Activated CD8-positive, alpha-beta T cell treated with anti-CD3 and anti-CD28 coated beads, Interleukin-2, amount 10 ng/mL, durations not matched to agents 7 days and 5 days (primary cell): ENCODE measurements at regions not wholly inside any gene's neighbourhood (a gene's known extent, or its start where the extent isn't known, plus 50 kb on each side); places are given as distances from the start of the nearest gene placed in this dataset.

ENCODE experiments used
- ATAC-seq: fragments of 150-1000 bp; cut with Tn5 transposase; one replicate; pipeline ENCODE4 v1.10.0; 2021; ENCODE audit warnings: moderate library complexity
- CTCF ChIA-PET: fragments of 350-600 bp; sonication (Branson Sonifier 250); formaldehyde crosslinking; loops from one replicate; lab custom pipeline; 2021; ENCODE audit warnings: antibody characterized with exemption; lab: Charles Lee
- POLR2A ChIA-PET: fragments of 350-600 bp; sonication (Branson Sonifier 250); formaldehyde crosslinking; loops from one replicate; lab custom pipeline; 2021; ENCODE audit warnings: antibody characterized with exemption; lab: Charles Lee
- DNase-seq: peaks from one replicate; pipeline ENCODE4 v3.0.0-alpha.2; 2020
- H3K27ac Mint-ChIP-seq: one replicate; pipeline ENCODE4 v1.8.0; 2021; ENCODE audit warnings: mild to moderate bottlenecking, mixed read lengths
- H3K27me3 Mint-ChIP-seq: one replicate; pipeline ENCODE4 v1.8.0; 2021; ENCODE audit warnings: low read depth, mixed read lengths
- H3K36me3 Mint-ChIP-seq: one replicate; pipeline ENCODE4 v1.8.0; 2021; ENCODE audit warnings: low read depth, mixed read lengths
- H3K4me1 Mint-ChIP-seq: one replicate; pipeline ENCODE4 v1.8.0; 2021; ENCODE audit warnings: low read depth, mixed read lengths
- H3K4me3 Mint-ChIP-seq: one replicate; pipeline ENCODE4 v1.8.0; 2021; ENCODE audit warnings: mild to moderate bottlenecking, mixed read lengths
- H3K9me3 Mint-ChIP-seq: one replicate; pipeline ENCODE4 v1.8.0; 2022; ENCODE audit warnings: mixed read lengths; ENCODE audit not compliant: insufficient read depth

DNA sequence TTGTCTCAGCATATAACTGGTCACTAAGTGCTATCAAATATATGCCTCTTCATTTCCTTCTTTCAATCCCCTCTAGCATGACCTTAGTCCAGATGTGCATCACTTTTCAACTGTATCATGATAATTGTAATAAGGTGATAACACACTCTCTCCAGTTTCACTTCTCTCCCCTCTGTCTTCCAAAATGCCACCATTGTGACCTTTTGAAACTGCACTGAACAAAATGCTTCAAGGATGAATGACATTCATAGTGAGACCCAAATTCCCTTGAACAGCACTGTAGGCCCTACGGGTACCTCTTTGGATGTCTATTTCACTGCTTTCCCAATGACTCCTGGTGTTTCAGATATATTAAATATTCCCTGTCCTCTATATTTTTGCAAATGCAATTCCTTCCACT, 224.8 kb downstream of the DNAJB9 start:
- no peaks in the 10 kb centered on the region for H3K36me3 Mint-ChIP-seq
- no peaks in the 10 kb centered on the region for H3K27me3 Mint-ChIP-seq
- ChIA-PET CTCF (no interaction called here), POLR2A (no interaction called here)
- no peak overlapping the region for H3K4me3 Mint-ChIP-seq
- H3K4me1 Mint-ChIP-seq, result no peaks in the 10 kb centered on the region
- no peak for DNase-seq
- H3K9me3 Mint-ChIP-seq, result peaks cover 10% of the 10 kb centered on the region
- no peak for ATAC-seq
- H3K27ac Mint-ChIP-seq, result no peak overlapping the region

DNA sequence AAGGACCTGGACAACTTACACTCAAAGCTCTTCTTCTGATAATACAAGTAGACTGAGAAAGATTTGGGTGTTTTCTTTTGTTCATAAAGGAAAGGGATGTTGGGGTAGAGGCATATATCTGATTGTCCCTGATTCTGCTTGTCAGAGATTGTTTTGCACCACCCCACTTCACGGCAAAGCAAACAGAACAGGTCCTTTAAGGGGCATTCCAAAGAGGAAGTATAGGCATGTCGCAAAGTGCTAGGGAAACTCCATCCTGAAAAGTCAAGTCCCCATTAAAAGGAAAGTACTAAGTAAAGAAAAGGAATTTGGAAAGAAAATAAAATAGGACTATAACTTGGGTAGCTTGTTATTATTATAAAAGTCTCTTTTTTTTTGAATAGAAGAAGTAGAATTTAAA, 233.0 kb downstream of the DNAJB9 start:
- Mint-ChIP-seq H3K4me3 (no peak overlapping the region), H3K27ac (no peak overlapping the region), H3K9me3 (no peaks in the 10 kb centered on the region), H3K4me1 (no peaks in the 10 kb centered on the region), H3K36me3 (no peaks in the 10 kb centered on the region), H3K27me3 (no peaks in the 10 kb centered on the region)
- no peak for DNase-seq
- ChIA-PET CTCF (no interaction called here), POLR2A (no interaction called here)
- no peak for ATAC-seq

DNA sequence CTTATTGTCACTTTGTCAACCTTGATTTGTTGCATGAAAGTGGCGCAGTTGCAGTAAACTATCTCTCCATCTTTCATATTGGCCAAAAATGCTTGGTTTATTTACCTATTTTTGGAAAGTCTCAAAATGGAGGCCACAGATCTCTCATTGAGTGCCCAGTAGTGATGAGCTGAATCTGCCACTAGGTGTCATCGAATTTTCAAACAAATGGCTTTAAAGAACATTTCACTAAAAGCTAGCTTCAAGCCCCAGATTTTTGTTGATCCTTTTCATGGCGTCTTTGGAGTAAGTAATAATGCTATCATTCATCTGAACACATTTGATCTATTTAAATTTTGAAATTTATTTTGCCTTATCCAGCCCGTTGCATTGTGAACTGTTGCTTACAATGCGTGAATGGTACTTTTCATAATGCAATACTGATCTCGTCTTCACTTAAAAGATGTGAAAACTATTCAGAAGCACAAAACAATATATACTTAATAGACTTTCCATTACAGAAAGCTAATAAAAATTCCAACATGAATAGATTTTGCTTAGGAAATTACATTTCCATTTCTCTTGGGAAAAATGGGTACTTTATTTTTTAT, 236.2 kb downstream of the DNAJB9 start:
- CTCF ChIA-PET, result no interaction called here
- no peak for ATAC-seq
- Mint-ChIP-seq H3K4me1 (no peaks in the 10 kb centered on the region), H3K4me3 (no peak overlapping the region), H3K36me3 (no peaks in the 10 kb centered on the region), H3K27me3 (no peaks in the 10 kb centered on the region), H3K27ac (no peak overlapping the region), H3K9me3 (no peaks in the 10 kb centered on the region)
- POLR2A ChIA-PET, result no interaction called here
- DNase-seq, result no peak

DNA sequence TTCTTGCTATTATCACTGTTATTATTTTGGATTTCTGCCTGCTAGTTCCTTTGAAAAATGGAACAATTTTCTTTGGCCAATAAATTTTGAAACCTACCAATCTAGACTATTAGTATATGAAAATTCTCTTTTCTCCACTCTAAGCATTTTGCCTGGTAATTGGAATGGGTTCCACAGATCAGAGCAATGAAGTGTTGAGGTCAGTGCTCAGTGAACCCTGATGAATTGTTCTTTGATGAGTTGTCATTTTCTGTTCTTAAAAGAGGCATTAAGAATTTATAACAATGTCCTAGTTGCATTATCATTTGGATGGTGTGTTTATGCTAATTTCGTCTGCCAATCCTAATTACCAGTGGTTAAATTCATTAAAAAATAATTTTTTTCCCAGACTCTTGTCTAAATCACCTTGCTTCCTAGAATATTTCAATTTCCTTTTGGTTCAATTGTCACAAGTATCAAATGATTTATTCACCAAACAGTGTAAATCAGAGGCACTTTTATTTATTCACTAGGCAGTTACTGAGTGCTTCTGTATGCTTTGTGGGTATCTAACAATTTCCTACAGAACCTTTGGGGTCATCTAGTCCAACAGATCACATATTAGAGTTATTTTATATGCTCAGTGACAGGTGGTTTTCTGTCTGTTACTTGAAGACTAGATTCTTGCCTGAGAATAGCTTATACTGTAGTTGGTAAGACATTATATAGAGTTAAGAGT, 239.0 kb downstream of the DNAJB9 start:
- CTCF ChIA-PET, result no interaction called here
- Mint-ChIP-seq H3K4me3 (no peak overlapping the region), H3K27me3 (no peaks in the 10 kb centered on the region), H3K4me1 (no peaks in the 10 kb centered on the region), H3K36me3 (no peaks in the 10 kb centered on the region), H3K9me3 (no peaks in the 10 kb centered on the region), H3K27ac (no peak overlapping the region)
- no peak for DNase-seq
- no peak for ATAC-seq
- POLR2A ChIA-PET, result no interaction called here

DNA sequence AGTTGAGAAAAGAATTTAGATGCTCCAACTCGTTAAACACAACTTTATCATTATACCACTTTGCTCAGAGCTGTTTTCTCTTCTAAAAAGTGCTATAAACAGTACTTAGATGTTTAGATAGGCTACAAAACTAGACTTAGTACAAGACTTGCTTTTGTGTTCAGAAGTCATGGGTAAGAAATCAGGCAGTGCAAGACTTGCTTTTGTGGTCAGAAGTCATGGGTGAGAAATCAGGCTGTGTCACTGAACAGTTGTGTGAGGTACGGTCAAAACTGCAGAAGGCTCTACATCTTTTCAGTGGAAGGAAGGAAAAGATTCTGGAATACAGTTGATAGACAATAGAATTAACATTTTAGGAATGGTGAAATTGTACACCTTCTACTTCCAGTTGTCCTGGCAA, 239.7 kb downstream of the DNAJB9 start:
- Mint-ChIP-seq H3K4me3 (no peak overlapping the region), H3K9me3 (no peaks in the 10 kb centered on the region), H3K27ac (no peak overlapping the region), H3K36me3 (no peaks in the 10 kb centered on the region), H3K4me1 (no peaks in the 10 kb centered on the region), H3K27me3 (no peaks in the 10 kb centered on the region)
- ATAC-seq (no peak), DNase-seq (no peak)
- ChIA-PET POLR2A (no interaction called here), CTCF (no interaction called here)

DNA sequence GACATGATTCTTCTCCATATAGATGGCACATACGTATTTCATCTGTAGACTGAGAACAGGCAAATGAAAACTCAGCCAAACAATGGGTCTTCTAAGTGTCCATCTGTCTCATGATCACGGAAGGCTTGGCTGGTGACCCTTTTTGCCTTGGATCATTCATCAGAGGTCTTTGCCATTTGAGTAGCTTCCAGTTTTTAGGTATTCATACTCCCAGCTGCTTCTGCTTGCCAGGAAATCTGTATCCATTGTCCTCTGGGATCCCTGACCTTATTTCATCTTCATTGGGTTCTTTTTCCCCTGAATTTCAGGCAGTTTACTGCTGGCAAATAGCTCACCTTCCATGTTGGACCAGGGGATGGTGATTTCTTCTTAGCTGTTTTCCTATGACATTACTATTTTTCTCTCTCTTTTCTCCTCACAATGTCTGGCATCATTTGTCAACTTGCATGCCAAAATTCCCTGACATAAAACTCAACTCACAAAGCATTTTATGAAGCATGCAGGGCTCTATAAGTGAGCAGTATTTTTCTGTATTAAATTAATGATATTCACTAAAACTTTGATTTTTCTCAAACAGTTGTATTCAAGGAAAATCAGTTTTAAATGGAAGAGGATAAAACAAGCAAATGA, 241.2 kb downstream of the DNAJB9 start:
- no peak overlapping the region for H3K27ac Mint-ChIP-seq
- DNase-seq, result no peak
- POLR2A ChIA-PET, result interaction anchor here (0.6 kb wide), 1 partner anchor 269 kb away, joined by 3 read pairs; no protein-coding TSS in a partner anchor

DNA sequence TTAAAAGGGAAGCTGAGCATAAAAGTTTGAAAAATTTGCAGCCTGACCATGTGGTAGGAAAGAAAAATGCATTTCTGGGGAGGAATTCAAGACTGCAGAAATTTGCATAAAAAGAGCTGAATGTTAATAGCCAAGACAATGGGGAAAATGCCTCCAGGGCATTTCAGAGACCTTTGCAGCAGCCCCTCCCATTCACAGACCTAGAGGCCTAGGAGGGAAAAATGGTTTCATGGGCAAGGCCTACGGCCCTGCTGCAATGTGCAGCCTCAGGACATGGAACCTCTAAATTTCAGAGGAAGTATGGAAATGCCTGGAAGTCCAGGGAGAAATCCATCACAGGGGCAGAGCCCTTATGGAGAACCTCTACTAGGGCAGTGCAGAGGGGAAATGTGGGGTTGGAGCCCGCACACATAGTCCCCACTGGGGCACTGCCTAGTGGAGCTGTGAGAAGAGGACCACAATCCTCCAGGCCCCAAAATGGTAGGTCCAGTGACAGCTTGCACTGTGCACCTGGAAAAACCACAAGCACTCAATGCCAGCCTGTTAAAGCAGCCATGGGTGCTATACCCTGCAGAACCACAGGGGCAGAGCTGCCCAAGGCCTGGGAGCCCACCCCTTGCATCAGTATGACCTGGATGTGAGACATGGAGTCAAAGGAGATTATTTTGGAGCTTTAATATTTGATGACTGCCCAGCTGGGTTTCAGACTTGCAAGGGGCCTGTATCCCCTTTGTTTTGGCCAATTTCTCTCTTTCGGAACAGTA, 243.8 kb downstream of the DNAJB9 start:
- ATAC-seq, result no peak
- Mint-ChIP-seq H3K4me3 (no peak overlapping the region), H3K4me1 (no peaks in the 10 kb centered on the region), H3K9me3 (no peaks in the 10 kb centered on the region), H3K27me3 (no peaks in the 10 kb centered on the region), H3K36me3 (no peaks in the 10 kb centered on the region), H3K27ac (no peak overlapping the region)
- ChIA-PET POLR2A (no interaction called here), CTCF (no interaction called here)
- DNase-seq, result no peak

More for the DNA sequence above, 241.2 kb downstream of the DNAJB9 start:
- no peak for ATAC-seq
- Mint-ChIP-seq H3K27me3 (no peaks in the 10 kb centered on the region), H3K9me3 (no peaks in the 10 kb centered on the region), H3K4me3 (no peak overlapping the region), H3K4me1 (no peaks in the 10 kb centered on the region), H3K36me3 (no peaks in the 10 kb centered on the region)
- CTCF ChIA-PET, result no interaction called here

DNA sequence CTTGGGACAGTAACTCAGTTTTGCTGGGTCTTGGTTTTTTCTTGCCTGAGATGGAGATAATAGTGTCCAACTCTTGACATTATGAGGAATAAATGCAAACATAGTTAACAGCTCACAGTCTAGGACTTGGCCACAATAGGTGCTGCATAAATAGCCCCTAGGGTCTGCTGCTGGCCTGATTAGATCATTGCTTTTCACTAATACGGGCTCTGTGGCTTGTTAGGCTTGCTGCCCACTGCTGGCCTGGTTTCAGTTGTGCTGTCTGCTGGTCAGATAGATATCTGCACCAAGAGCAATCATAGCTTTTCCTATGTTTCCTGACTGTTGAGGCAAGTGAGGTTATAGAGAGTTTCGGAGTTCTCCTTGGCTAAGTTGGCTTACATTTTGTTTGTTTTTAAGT, 246.1 kb downstream of the DNAJB9 start:
- no peak overlapping the region for H3K4me3 Mint-ChIP-seq
- POLR2A ChIA-PET, result no interaction called here
- ATAC-seq (no peak), DNase-seq (no peak)
- CTCF ChIA-PET, result no interaction called here
- H3K4me1 Mint-ChIP-seq, result no peaks in the 10 kb centered on the region
- H3K27me3 Mint-ChIP-seq, result no peaks in the 10 kb centered on the region
- no peak overlapping the region for H3K27ac Mint-ChIP-seq
- no peaks in the 10 kb centered on the region for H3K36me3 Mint-ChIP-seq
- H3K9me3 Mint-ChIP-seq, result no peaks in the 10 kb centered on the region

DNA sequence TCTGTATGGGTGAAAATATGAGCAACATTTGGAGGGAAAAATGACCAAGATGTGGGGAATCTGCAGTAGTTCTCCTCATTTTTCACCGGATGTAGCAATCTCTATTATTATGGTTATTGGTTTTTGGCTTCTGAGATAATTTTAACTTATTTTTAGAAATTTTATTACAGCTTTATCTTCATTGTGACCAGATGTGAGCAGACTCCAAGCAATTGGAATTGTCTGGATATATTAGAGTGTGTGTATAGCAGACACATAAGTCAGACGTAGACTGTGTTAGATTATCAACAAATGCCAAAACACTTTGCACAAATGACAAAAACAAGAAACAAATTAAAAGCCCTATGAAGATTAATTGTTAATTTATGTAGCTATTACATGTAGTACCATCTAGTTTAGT, 249.1 kb downstream of the DNAJB9 start:
- DNase-seq (no peak), ATAC-seq (no peak)
- no peak overlapping the region for H3K4me3 Mint-ChIP-seq
- CTCF ChIA-PET, result no interaction called here
- no peaks in the 10 kb centered on the region for H3K36me3 Mint-ChIP-seq
- H3K27ac Mint-ChIP-seq, result no peak overlapping the region
- POLR2A ChIA-PET, result no interaction called here
- no peaks in the 10 kb centered on the region for H3K4me1 Mint-ChIP-seq
- no peaks in the 10 kb centered on the region for H3K9me3 Mint-ChIP-seq
- H3K27me3 Mint-ChIP-seq, result no peaks in the 10 kb centered on the region

DNA sequence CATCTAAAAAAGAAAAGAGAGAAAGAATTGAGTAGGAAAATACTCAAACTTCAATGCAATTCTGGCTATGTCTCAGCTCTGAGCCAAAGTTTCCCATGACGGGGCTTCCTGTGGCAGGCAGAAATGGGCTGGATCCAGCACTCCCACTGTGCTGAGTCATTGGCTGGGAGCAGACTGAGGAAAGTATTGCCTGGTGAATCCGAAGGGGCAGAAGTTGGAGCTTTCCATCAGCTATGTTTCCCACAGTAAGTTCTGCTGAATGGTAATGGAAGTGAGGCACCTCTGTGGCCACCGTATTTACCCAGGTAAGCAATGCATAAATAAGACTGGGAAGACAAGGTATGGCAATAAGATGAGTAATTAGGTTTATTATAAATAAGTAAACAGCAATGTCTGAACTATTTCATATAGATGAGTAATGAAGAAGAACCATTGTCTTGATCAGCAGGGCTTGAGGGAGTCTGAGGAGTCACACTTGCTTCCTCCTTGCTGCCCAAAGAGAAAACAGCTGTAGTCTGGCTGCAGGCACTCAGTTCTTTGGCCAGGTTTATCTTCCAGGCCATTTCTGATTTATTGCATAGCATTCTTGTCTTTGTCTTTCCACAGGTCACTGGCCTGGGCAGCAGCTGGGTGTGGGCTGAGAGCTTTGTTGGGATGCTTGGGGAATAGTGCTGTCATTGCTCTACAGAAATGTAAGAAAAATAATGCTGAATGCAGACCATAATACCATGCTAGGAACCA, 255.3 kb downstream of the DNAJB9 start:
- no peak overlapping the region for H3K27ac Mint-ChIP-seq
- no peaks in the 10 kb centered on the region for H3K36me3 Mint-ChIP-seq
- no peaks in the 10 kb centered on the region for H3K4me1 Mint-ChIP-seq
- H3K4me3 Mint-ChIP-seq, result no peak overlapping the region
- H3K27me3 Mint-ChIP-seq, result no peaks in the 10 kb centered on the region
- ChIA-PET CTCF (no interaction called here), POLR2A (no interaction called here)
- no peaks in the 10 kb centered on the region for H3K9me3 Mint-ChIP-seq
- ATAC-seq (no peak), DNase-seq (no peak)

DNA sequence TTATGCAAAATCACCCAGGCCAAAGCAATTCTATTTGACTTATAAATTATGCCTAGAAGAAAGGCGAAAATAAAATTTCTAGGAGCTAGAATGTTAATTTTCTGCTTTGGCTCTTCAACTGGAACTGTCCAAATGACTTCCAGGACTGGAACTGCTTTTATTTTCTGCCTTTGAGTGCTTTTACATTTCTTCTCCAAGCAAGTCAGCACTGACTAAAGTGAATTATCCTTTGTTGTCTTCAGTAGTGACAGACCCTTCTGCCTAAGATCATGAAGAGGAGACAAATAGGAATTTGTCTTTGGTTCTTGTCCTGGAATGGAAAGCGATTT, 255.9 kb downstream of the DNAJB9 start:
- ChIA-PET POLR2A (no interaction called here), CTCF (no interaction called here)
- H3K4me1 Mint-ChIP-seq, result no peaks in the 10 kb centered on the region
- H3K9me3 Mint-ChIP-seq, result no peaks in the 10 kb centered on the region
- H3K27ac Mint-ChIP-seq, result no peak overlapping the region
- DNase-seq, result no peak
- H3K4me3 Mint-ChIP-seq, result no peak overlapping the region
- H3K36me3 Mint-ChIP-seq, result no peaks in the 10 kb centered on the region
- H3K27me3 Mint-ChIP-seq, result no peaks in the 10 kb centered on the region
- no peak for ATAC-seq

DNA sequence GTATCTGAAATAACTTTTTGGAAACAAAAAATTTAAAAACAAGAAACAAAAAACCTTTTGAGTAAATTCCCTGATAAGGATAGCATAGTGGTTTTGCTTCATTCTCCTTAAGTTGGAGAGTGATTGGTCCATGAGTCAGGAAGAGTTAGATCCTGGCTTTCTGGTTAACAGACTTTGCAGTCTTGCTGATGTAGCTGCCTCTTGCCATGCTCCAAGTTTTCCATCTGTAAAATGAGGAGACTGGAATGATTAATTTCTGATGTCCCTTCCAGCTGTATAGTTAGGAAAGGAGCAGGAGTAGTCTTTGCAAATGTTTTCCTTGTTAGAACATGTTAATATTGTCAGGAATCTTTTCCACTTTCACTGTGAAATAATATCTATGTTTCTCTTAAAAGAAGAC, 266.6 kb downstream of the DNAJB9 start:
- Mint-ChIP-seq H3K27ac (no peak overlapping the region), H3K36me3 (no peaks in the 10 kb centered on the region), H3K27me3 (no peaks in the 10 kb centered on the region), H3K4me3 (no peak overlapping the region), H3K9me3 (no peaks in the 10 kb centered on the region), H3K4me1 (no peaks in the 10 kb centered on the region)
- DNase-seq (no peak), ATAC-seq (no peak)
- CTCF ChIA-PET, result no interaction called here
- POLR2A ChIA-PET, result no interaction called here
